Transverse colon (tissue), 3 donors: ENCODE measurements at regions not wholly inside any gene's neighbourhood (a gene's known extent, or its start where the extent isn't known, plus 50 kb on each side); places are given as distances from the start of the nearest gene placed in this dataset.

Experiments used
- EP300 ChIP-seq: sonication (generic); formaldehyde crosslinking; IDR thresholded peaks from one replicate; pipeline ENCODE4 v1.6.1; 2017; ENCODE audit warnings: antibody characterized with exemption, low read depth
- POLR2A ChIP-seq: fragments of 450-650 bp; IDR thresholded peaks from one replicate; pipeline ENCODE4 v1.6.1; 2016; ENCODE audit warnings: antibody characterized with exemption, mild to moderate bottlenecking, moderate library complexity
- TF ChIP-seq, protein P1 (sequence below), 5 experiments: fragments of 200-600 bp in 3 of 5; fragments of 450-650 bp in 2 of 5; sonication (generic) in 3 of 5; IDR thresholded peaks; 1 replicate in 2 of 5; 2 replicates in 3 of 5; pipeline ENCODE4 v1.5.1; 2016 to 2017; ENCODE audit warnings: antibody characterized with exemption in 5 of 5, inconsistent platforms in 3 of 5, mild to moderate bottlenecking in 2 of 5, moderate library complexity in 1 of 5

DNA sequence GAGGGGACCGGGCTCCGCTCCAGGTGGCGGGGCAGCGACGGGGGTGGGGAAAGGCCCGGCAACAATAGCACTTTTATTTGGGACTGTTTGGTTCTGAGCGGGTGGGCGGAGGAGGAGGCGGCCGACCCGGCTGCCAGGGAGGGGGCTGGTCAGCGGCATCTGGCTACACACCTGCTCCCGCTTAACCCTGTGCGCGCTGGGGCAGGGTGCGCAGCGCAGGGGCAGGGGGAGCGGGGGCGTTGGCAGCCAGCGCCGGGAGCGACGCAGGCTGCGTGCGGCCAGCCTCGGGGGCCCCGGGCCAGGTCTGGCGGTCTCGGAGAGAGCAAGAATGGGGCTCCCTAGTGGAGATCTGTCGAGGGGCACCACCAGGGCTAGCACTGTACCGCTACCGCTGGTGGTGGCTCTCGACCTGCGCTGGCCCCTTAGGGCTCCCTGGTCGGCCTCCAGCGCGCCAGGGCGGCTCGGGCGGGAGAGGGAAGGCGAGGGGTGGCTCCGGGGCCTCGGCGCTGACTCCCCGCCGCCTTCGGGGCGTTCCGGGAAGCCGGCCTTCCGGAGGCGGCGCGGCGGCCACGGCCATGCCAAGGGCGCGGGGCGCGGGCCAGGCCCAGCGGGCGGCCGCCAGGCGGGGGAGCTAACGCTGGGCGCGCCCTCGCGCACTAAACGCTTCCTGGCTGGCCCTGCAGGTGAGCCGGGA lies 92.4 kb downstream of the NCR2 start:
- TF ChIP-seq, protein P1, sequence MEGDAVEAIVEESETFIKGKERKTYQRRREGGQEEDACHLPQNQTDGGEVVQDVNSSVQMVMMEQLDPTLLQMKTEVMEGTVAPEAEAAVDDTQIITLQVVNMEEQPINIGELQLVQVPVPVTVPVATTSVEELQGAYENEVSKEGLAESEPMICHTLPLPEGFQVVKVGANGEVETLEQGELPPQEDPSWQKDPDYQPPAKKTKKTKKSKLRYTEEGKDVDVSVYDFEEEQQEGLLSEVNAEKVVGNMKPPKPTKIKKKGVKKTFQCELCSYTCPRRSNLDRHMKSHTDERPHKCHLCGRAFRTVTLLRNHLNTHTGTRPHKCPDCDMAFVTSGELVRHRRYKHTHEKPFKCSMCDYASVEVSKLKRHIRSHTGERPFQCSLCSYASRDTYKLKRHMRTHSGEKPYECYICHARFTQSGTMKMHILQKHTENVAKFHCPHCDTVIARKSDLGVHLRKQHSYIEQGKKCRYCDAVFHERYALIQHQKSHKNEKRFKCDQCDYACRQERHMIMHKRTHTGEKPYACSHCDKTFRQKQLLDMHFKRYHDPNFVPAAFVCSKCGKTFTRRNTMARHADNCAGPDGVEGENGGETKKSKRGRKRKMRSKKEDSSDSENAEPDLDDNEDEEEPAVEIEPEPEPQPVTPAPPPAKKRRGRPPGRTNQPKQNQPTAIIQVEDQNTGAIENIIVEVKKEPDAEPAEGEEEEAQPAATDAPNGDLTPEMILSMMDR (IDR thresholded peaks at IDR 0.05) = peak in 3 of 5 experiments; percentile 21 to 34 (median 29)
- TF ChIP-seq EP300 (no peak), POLR2A (peak; percentile 29)
